ENCODE measurements at regions not wholly inside any gene's neighbourhood (a gene's known extent, or its start where the extent isn't known, plus 50 kb on each side); places are given as distances from the start of the nearest gene placed in this dataset.

- Histone ChIP-seq H3K4ac (ENCODE audit: low read depth, low read length) (no peak overlapping the region), H4K5ac (ENCODE audit: low read depth, low read length) (no peak overlapping the region), H2BK5ac (ENCODE audit: low read depth, low read length, poor library complexity, severe bottlenecking) (no peak overlapping the region), H3K79me1 (ENCODE audit: low read depth in 1 of 2, low read length in 2 of 2) (no peaks in the 10 kb centered on the region), H2AK5ac (ENCODE audit: low read depth, low read length) (no peak overlapping the region), H3K9me1 (ENCODE audit: insufficient read depth, low read length) (no peaks in the 10 kb centered on the region), H4K91ac (ENCODE audit: insufficient read depth, low read depth, low read length) (no peak overlapping the region), H3K27me3 (ENCODE audit: control insufficient read depth, insufficient read depth, low read length) (no peaks in the 10 kb centered on the region), H4K8ac (ENCODE audit: low read depth in 2 of 2, low read length in 2 of 2) (no peak overlapping the region), H2BK15ac (ENCODE audit: low read depth, low read length) (no peak overlapping the region), H3K27ac (ENCODE audit: insufficient read depth, low read length) (no peak overlapping the region), H2BK120ac (ENCODE audit: low read depth, low read length) (no peak overlapping the region), H3K14ac (replicated peaks; ENCODE audit: low read depth, low read length) (no peak overlapping the region), H3K4me2 (ENCODE audit: low read depth, low read length) (no peak overlapping the region), H3K36me3 (ENCODE audit: control insufficient read depth, insufficient read depth, low read length) (no peaks in the 10 kb centered on the region), H3K4me3 (ENCODE audit: insufficient read depth, low read depth, low read length) (no peak overlapping the region), H3K4me1 (ENCODE audit: control insufficient read depth, insufficient read depth, low read length) (no peaks in the 10 kb centered on the region), H2BK20ac (ENCODE audit: low read depth, low read length) (no peak overlapping the region), H2AK9ac (replicated peaks; ENCODE audit: low read depth, low read length, poor library complexity) (no peak overlapping the region), H3K18ac (ENCODE audit: low read depth, low read length) (no peak overlapping the region), H3K9ac (ENCODE audit: low read depth, low read length) (no peak overlapping the region), H3K9me3 (ENCODE audit: control insufficient read depth, insufficient read depth, low read length) (0 out of 2 replicates have a peak, but pooled peaks cover 2% of the 10 kb centered on the region), H3K56ac (ENCODE audit: extremely low read depth, insufficient read depth, low read length) (no peak overlapping the region), H4K20me1 (ENCODE audit: insufficient read depth, low read length) (no peaks in the 10 kb centered on the region), H3K23ac (ENCODE audit: low read depth, low read length) (no peak overlapping the region), H2AFZ (replicated peaks; ENCODE audit: low read length, poor library complexity) (no peak overlapping the region)
- intact Hi-C loops (cut with micrococcal nuclease) = no loop called here
- WGBS, 2 experiments (ENCODE audit: extremely low coverage in 2 of 2, insufficient read length in 1 of 2) = no CpG with 5 or more reads among the region's 2 CpGs
- in situ Hi-C loops (cut with MboI; ENCODE audit: low sequenced_read_pairs) = no loop called here
- TF ChIP-seq RCOR1 (IDR thresholded peaks at IDR 0.05; ENCODE audit: insufficient replicate concordance, low read length) (no peak), ELK1 (IDR thresholded peaks at IDR 0.05; ENCODE audit: borderline replicate concordance, low read depth, low read length) (no peak), CTCF (conservative IDR thresholded peaks at IDR 0.05; ENCODE audit: low read depth, low read length) (no peak), BHLHE40 (IDR thresholded peaks at IDR 0.05; ENCODE audit: low read depth, low read length) (no peak), SMC3 (IDR thresholded peaks at IDR 0.05; ENCODE audit: low read depth, low read length) (no peak), NFE2L2 (IDR thresholded peaks at IDR 0.05; ENCODE audit: low read depth, low read length) (no peak), RAD21 (IDR thresholded peaks at IDR 0.05; ENCODE audit: low read length) (no peak), MAFK (IDR thresholded peaks at IDR 0.05; ENCODE audit: low read depth, low read length) (no peak)
- ATAC-seq (ENCODE audit: low read depth) (no peak), DNase-seq (no peak)
- dilution Hi-C loops (cut with HindIII; ENCODE audit: low sequenced_read_pairs, unreplicated experiment) = no loop called here
- POLR2A ChIA-PET (ENCODE audit: unreplicated experiment) = no interaction called here
- CTCF ChIA-PET = no interaction called here
- no TSS peak for BruUV-seq (replicated peaks)
These were observed 131.8 kb upstream of the TMLHE start for GRCh38 chrX:155744534-155744933.
